Trophoblast cell (in vitro differentiated cells and primary cell): ENCODE measurements at regions not wholly inside any gene's neighbourhood (a gene's known extent, or its start where the extent isn't known, plus 50 kb on each side); places are given as distances from the start of the nearest gene placed in this dataset.

ENCODE experiments used
- DNase-seq, 2 donors: peaks; one replicate each; pipeline ENCODE4 v3.0.0-alpha.2; 2016
- H2AFZ ChIP-seq: 2 replicates; pipeline ENCODE4 v1.6.1; 2013; ENCODE audit warnings: low read length, moderate library complexity, mild to moderate bottlenecking; ENCODE audit not compliant: insufficient read depth, poor library complexity
- H2AK5ac ChIP-seq: 2 replicates; pipeline ENCODE4 v1.6.1; 2013; ENCODE audit warnings: mild to moderate bottlenecking, low read length
- H2BK120ac ChIP-seq: 2 replicates; pipeline ENCODE4 v1.6.1; 2013; ENCODE audit warnings: low read length, mild to moderate bottlenecking, moderate library complexity; ENCODE audit not compliant: insufficient read depth, poor library complexity
- H2BK12ac ChIP-seq: 2 replicates; pipeline ENCODE4 v1.6.1; 2013; ENCODE audit warnings: mild to moderate bottlenecking, low read length, moderate library complexity
- H2BK5ac ChIP-seq: 2 replicates; pipeline ENCODE4 v1.6.1; 2013; ENCODE audit warnings: low read length, low read depth, moderate library complexity, mild to moderate bottlenecking; ENCODE audit not compliant: poor library complexity
- H3K14ac ChIP-seq: 2 replicates; pipeline ENCODE4 v1.6.1; 2013; ENCODE audit warnings: mild to moderate bottlenecking, low read length
- H3K18ac ChIP-seq: 2 replicates; pipeline ENCODE4 v1.6.1; 2013; ENCODE audit warnings: mild to moderate bottlenecking, low read length
- H3K23ac ChIP-seq: 2 replicates; pipeline ENCODE4 v1.6.1; 2013; ENCODE audit warnings: low read length
- H3K27ac ChIP-seq: 2 replicates; pipeline ENCODE4 v1.5.1; 2013; ENCODE audit warnings: low read depth, mild to moderate bottlenecking, inconsistent platforms, low read length, moderate library complexity
- H3K27me3 ChIP-seq: 2 replicates; pipeline ENCODE4 v1.6.1; 2013; ENCODE audit warnings: inconsistent platforms, mild to moderate bottlenecking, low read length, moderate library complexity; ENCODE audit not compliant: insufficient read depth
- H3K36me3 ChIP-seq, 2 experiments: 1 replicate in 1 of 2; 2 replicates in 1 of 2; pipeline ENCODE4 v1.6.1; 2013; ENCODE audit warnings: low read length in 2 of 2, mild to moderate bottlenecking in 2 of 2, moderate library complexity in 1 of 2; ENCODE audit not compliant: insufficient read depth in 2 of 2, control insufficient read depth in 1 of 2
- H3K4ac ChIP-seq: 2 replicates; pipeline ENCODE4 v1.6.1; 2013; ENCODE audit warnings: low read depth, mild to moderate bottlenecking, low read length, moderate library complexity
- H3K4me1 ChIP-seq, 2 experiments: 1 replicate in 1 of 2; 2 replicates in 1 of 2; pipeline ENCODE4 v1.6.1; 2013; ENCODE audit warnings: low read length in 2 of 2, mild to moderate bottlenecking in 2 of 2, moderate library complexity in 1 of 2; ENCODE audit not compliant: insufficient read depth in 2 of 2, control insufficient read depth in 1 of 2
- H3K4me2 ChIP-seq: 2 replicates; pipeline ENCODE4 v1.6.1; 2013; ENCODE audit warnings: inconsistent platforms, mild to moderate bottlenecking, low read length, moderate library complexity
- H3K4me3 ChIP-seq: 2 replicates; pipeline ENCODE4 v1.5.1; 2013; ENCODE audit warnings: mild to moderate bottlenecking, low read depth, low read length, inconsistent platforms
- H3K79me1 ChIP-seq: one replicate; pipeline ENCODE4 v1.6.1; 2013; ENCODE audit warnings: low read length
- H3K79me2 ChIP-seq: 2 replicates; pipeline ENCODE4 v1.6.1; 2013; ENCODE audit warnings: low read length, mild to moderate bottlenecking; ENCODE audit not compliant: control insufficient read depth, insufficient read depth, poor library complexity
- H3K9ac ChIP-seq: 2 replicates; pipeline ENCODE4 v1.6.1; 2013; ENCODE audit warnings: mild to moderate bottlenecking, low read length
- H3K9me3 ChIP-seq: 2 replicates; pipeline ENCODE4 v1.6.1; 2013; ENCODE audit warnings: low read depth, mild to moderate bottlenecking, control low read depth, inconsistent platforms, low read length; ENCODE audit not compliant: insufficient read depth
- H4K12ac ChIP-seq: 2 replicates; pipeline ENCODE4 v1.6.1; 2013; ENCODE audit warnings: low read depth, mild to moderate bottlenecking, low read length, moderate library complexity
- H4K8ac ChIP-seq: 2 replicates; pipeline ENCODE4 v1.6.1; 2013; ENCODE audit warnings: low read depth, mild to moderate bottlenecking, low read length, moderate library complexity
- H4K91ac ChIP-seq: one replicate; pipeline ENCODE4 v1.6.1; 2013; ENCODE audit warnings: low read depth, mild to moderate bottlenecking, low read length, moderate library complexity
- WGBS: extraction: QIAGEN DNeasy Blood & Tissue Kit; methylation state at CpG from one replicate; pipeline ENCODE4 v1.1.7; 2013; ENCODE audit warnings: missing lambda C conversion rate; ENCODE audit not compliant: insufficient read length, insufficient coverage; ENCODE audit errors: extremely low coverage; 5-methylcytosine and 5-hydroxymethylcytosine counted together

DNA sequence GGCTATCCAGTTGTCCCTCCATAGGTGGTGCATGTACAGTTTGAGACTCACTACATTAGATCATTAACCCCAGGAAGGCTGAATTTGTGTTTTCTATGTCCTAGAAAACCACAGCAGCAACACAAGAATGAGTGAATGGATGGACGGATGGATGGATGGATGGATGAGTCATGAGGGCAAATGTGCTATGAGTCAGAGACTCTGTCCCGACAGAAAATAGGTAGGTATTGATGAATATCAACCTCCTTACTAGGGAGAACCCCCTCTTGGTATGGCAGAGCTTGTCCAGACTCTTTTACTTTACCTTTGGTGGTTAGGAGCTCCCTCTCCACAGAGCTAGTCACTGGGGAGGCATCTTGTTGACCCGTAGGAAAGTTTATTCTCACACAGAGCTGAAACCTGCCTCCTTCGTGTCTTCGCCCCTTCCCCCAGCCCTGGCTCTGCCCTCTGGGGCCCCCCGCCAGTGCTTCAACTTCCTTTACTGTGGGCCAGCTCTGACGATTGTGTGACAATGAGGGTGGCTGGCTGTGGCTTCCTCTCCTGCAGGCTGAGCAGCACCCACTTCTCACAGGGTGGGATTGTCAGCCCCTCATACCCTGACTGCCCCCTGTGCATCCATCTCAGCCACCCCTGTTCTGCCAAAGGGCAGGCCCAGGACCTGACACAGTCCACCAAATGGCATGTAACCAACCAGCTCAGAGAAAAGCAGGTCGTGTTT, 145.2 kb downstream of the FOXD2 start:
- no peak overlapping the region for H3K18ac ChIP-seq
- H3K79me2 ChIP-seq, result no peaks in the 10 kb centered on the region
- no peaks in the 10 kb centered on the region for H3K27me3 ChIP-seq
- H2AFZ ChIP-seq, result no peak overlapping the region
- H4K8ac ChIP-seq, result no peak overlapping the region
- peak overlapping the region; percentile 2 for H3K14ac ChIP-seq
- H2AK5ac ChIP-seq, result no peak overlapping the region
- peak overlapping the region; percentile 42 for H3K27ac ChIP-seq
- no peak overlapping the region for H4K12ac ChIP-seq
- DNase-seq, result no peak
- WGBS, result no CpG with 5 or more reads among the region's 8 CpGs
- no peak overlapping the region for H3K4ac ChIP-seq
- no peaks in the 10 kb centered on the region for H3K36me3 ChIP-seq
- H3K4me3 ChIP-seq, result no peak overlapping the region
- H3K4me1 ChIP-seq, result peaks cover 3 to 4% of the 10 kb centered on the region in 2 experiments
- H3K9me3 ChIP-seq, result no peaks in the 10 kb centered on the region
- no peak overlapping the region for H2BK5ac ChIP-seq
- H3K9ac ChIP-seq, result no peak overlapping the region
- no peak overlapping the region for H3K23ac ChIP-seq
- no peak overlapping the region for H2BK12ac ChIP-seq
- no peaks in the 10 kb centered on the region for H3K79me1 ChIP-seq
- H3K4me2 ChIP-seq, result no peak overlapping the region
- no peak overlapping the region for H2BK120ac ChIP-seq
- H4K91ac ChIP-seq, result peak overlapping the region; percentile 10

DNA sequence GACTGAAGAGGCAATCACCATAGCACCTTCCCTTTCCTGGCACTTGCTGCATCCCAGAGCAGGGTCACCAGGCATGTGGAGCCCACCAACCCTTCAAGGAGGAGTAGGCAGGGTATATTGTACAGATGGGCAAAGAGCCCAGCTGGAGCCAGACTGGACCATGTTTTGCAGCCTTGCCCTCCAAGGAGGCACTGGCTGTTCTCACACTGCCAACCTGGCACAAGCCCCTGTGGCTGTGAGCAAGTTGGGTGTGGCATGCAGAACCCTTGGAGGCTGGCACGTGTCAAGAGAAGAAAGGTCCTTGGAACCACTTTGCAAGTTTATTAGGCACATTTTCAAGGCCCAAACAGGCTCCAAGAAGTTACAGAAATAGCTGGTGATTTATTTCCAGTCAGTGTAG, 146.4 kb downstream of the FOXD2 start:
- H3K79me2 ChIP-seq, result no peaks in the 10 kb centered on the region
- H4K12ac ChIP-seq, result no peak overlapping the region
- H2BK5ac ChIP-seq, result no peak overlapping the region
- no peak overlapping the region for H3K18ac ChIP-seq
- H3K23ac ChIP-seq, result no peak overlapping the region
- no peaks in the 10 kb centered on the region for H3K36me3 ChIP-seq
- no peak overlapping the region for H3K14ac ChIP-seq
- no peak overlapping the region for H2AK5ac ChIP-seq
- H3K4me2 ChIP-seq, result no peak overlapping the region
- no peak overlapping the region for H3K4me3 ChIP-seq
- H3K79me1 ChIP-seq, result no peaks in the 10 kb centered on the region
- no peak overlapping the region for H3K27ac ChIP-seq
- H4K91ac ChIP-seq, result no peak overlapping the region
- no peak overlapping the region for H2AFZ ChIP-seq
- H2BK120ac ChIP-seq, result no peak overlapping the region
- peaks cover 3 to 4% of the 10 kb centered on the region in 2 experiments for H3K4me1 ChIP-seq
- no peak overlapping the region for H3K4ac ChIP-seq
- no peak overlapping the region for H2BK12ac ChIP-seq
- H4K8ac ChIP-seq, result no peak overlapping the region
- no peak overlapping the region for H3K9ac ChIP-seq
- no peak for DNase-seq
- no peaks in the 10 kb centered on the region for H3K9me3 ChIP-seq
- no peaks in the 10 kb centered on the region for H3K27me3 ChIP-seq
- no CpG with 5 or more reads among the region's 1 CpG for WGBS

- H3K23ac ChIP-seq, result no peak overlapping the region
- H2AFZ ChIP-seq, result no peak overlapping the region
- no peak overlapping the region for H2AK5ac ChIP-seq
- H3K18ac ChIP-seq, result no peak overlapping the region
- no peak overlapping the region for H3K4ac ChIP-seq
- no peak overlapping the region for H2BK5ac ChIP-seq
- no peak overlapping the region for H3K27ac ChIP-seq
- H3K4me2 ChIP-seq, result no peak overlapping the region
- DNase-seq, result no peak
- no peak overlapping the region for H4K8ac ChIP-seq
- H3K9me3 ChIP-seq, result no peaks in the 10 kb centered on the region
- peaks cover 3 to 4% of the 10 kb centered on the region in 2 experiments for H3K4me1 ChIP-seq
- no peaks in the 10 kb centered on the region for H3K36me3 ChIP-seq
- no peak overlapping the region for H2BK120ac ChIP-seq
- no peak overlapping the region for H3K9ac ChIP-seq
- H4K12ac ChIP-seq, result no peak overlapping the region
- no peak overlapping the region for H3K4me3 ChIP-seq
- H3K79me2 ChIP-seq, result no peaks in the 10 kb centered on the region
- H3K14ac ChIP-seq, result no peak overlapping the region
- H2BK12ac ChIP-seq, result no peak overlapping the region
- no peaks in the 10 kb centered on the region for H3K27me3 ChIP-seq
- no peaks in the 10 kb centered on the region for H3K79me1 ChIP-seq
- no CpG with 5 or more reads among the region's 9 CpGs for WGBS
- H4K91ac ChIP-seq, result no peak overlapping the region
Measured at GRCh38 chr1:47585141-47585902, 147.5 kb downstream of the FOXD2 start.

DNA sequence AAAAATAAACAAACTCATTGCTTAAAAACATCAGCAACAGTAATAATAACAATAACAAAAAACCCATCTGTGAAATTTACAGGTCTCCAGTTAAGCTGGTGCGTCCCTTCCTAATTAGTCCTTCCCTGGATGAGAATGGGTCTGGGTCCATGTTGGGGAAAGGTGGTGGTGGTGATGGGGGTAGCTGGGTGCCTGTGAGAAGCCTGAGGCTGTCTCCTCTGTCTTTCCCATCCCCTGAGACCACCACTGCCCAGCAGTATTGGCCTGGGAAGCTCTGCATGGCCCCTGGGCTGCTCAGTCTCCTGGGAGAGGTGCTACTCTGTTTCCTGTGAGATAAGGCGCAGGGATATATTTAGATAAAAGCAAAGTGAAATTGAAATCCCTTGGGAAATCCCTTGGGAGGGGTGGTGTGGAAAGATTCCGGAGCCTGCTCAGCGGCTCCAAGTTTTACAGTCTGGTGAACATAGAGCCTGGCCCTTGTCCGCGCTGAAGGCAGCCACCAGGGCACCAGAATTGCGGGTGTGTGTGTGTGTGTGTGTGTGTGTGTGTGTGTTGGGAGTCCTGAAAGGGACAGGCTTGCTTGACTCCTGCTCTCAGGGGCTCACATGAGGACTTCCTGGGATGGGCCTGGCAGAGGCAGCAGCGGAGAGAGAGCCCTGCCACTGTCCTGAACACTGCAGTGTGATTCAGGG, 150.2 kb downstream of the FOXD2 start:
- H2BK5ac ChIP-seq, result no peak overlapping the region
- no peaks in the 10 kb centered on the region for H3K79me1 ChIP-seq
- H2BK120ac ChIP-seq, result no peak overlapping the region
- no peak overlapping the region for H3K4me2 ChIP-seq
- no peak overlapping the region for H2AK5ac ChIP-seq
- no peak overlapping the region for H3K4ac ChIP-seq
- H3K18ac ChIP-seq, result no peak overlapping the region
- H3K79me2 ChIP-seq, result no peaks in the 10 kb centered on the region
- WGBS, result no CpG with 5 or more reads among the region's 8 CpGs
- H2BK12ac ChIP-seq, result no peak overlapping the region
- H4K91ac ChIP-seq, result no peak overlapping the region
- no peak overlapping the region for H3K14ac ChIP-seq
- H3K36me3 ChIP-seq, result no peaks in the 10 kb centered on the region
- no peak overlapping the region for H3K27ac ChIP-seq
- no peak for DNase-seq
- no peak overlapping the region for H3K4me3 ChIP-seq
- no peak overlapping the region for H4K8ac ChIP-seq
- no peak overlapping the region for H3K9ac ChIP-seq
- H3K27me3 ChIP-seq, result peaks cover 8% of the 10 kb centered on the region
- H3K4me1 ChIP-seq, result peaks cover 5 to 7% of the 10 kb centered on the region in 2 experiments
- H3K9me3 ChIP-seq, result peaks cover 9% of the 10 kb centered on the region
- no peak overlapping the region for H3K23ac ChIP-seq
- H4K12ac ChIP-seq, result no peak overlapping the region
- no peak overlapping the region for H2AFZ ChIP-seq
